NB4 (cell line): ENCODE measurements at regions not wholly inside any gene's neighbourhood (a gene's known extent, or its start where the extent isn't known, plus 50 kb on each side); places are given as distances from the start of the nearest gene placed in this dataset.

Source experiments
- DNase-seq: peaks from one replicate; pipeline ENCODE4 v3.0.0; 2010; ENCODE audit warnings: low read depth
- H3K4me3 ChIP-seq: one replicate; pipeline ENCODE4 v1.5.1; 2011; ENCODE audit warnings: mild to moderate bottlenecking, low read depth, low read length, moderate library complexity
- CTCF ChIP-seq: IDR thresholded peaks from one replicate; pipeline ENCODE4 v1.5.1; 2012; ENCODE audit warnings: low read depth, low read length
- MYC ChIP-seq: IDR thresholded peaks from 2 replicates; pipeline ENCODE4 v1.6.1; 2011; ENCODE audit warnings: low read depth, low read length
- POLR2A ChIP-seq: IDR thresholded peaks from 2 replicates; pipeline ENCODE4 v1.6.1; 2011; ENCODE audit warnings: mild to moderate bottlenecking; ENCODE audit not compliant: insufficient read length; ENCODE audit errors: extremely low read depth
- TF ChIP-seq, protein P1 (sequence below): IDR thresholded peaks from 2 replicates; pipeline ENCODE4 v1.6.1; 2011; ENCODE audit warnings: low read depth, low read length

DNA sequence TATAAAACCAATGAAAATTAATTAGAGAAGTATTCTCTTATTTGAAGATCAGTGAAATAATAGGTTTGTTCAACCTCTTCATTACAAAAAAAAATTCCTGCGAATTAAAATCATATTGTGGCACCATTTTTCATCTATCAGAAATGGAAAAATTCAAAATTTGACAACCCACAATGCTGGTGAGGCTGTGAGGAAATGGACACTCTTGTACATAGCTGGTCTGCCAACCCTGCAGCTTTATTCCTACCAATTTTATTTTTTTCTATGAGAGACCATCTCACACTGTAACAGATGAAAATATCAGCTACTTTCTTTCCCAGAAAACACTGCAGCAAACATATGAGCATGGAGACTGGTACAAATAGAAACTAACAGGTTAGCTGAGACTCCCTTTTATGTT is 208.8 kb upstream of the SEMA3E start:
- no peak for DNase-seq
- TF ChIP-seq CTCF, result no peak
- no peak for TF ChIP-seq POLR2A
- TF ChIP-seq, protein P1, sequence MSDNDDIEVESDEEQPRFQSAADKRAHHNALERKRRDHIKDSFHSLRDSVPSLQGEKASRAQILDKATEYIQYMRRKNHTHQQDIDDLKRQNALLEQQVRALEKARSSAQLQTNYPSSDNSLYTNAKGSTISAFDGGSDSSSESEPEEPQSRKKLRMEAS, result no peak
- no peak for TF ChIP-seq MYC
- H3K4me3 ChIP-seq, result no peak overlapping the region

DNA sequence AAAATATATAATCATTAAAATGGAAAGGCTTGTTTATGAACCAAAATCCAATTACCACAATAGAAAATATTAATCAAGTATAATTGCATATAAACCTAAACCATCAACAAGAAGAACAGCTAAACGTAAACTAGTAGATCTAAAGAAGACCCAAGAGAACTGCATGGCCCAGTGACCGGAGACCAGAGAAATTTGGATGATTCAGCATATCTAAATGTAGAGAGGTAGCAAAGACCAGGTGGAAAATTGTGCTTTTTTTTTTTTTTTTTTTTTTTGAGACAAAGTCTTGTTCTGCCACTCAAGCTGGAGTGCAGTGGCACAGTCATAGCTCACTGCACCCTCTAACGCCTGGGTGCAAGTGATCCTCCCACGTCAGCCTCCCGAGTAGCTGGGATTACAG is 207.2 kb upstream of the SEMA3E start:
- no peak for TF ChIP-seq MYC
- TF ChIP-seq CTCF, result no peak
- TF ChIP-seq POLR2A, result no peak
- TF ChIP-seq, protein P1, result no peak
- no peak for DNase-seq
- H3K4me3 ChIP-seq, result no peak overlapping the region

- H3K4me3 ChIP-seq, result no peak overlapping the region
- no peak for TF ChIP-seq CTCF
- TF ChIP-seq, protein P1, result no peak
- no peak for TF ChIP-seq MYC
- TF ChIP-seq POLR2A, result no peak
- DNase-seq, result no peak
Measured at GRCh38 chr7:83852136-83852535, 203.2 kb upstream of the SEMA3E start.

GRCh38 chr7:83851551-83851950 is 202.6 kb upstream of the SEMA3E start:
- H3K4me3 ChIP-seq, result no peak overlapping the region
- no peak for TF ChIP-seq MYC
- no peak for TF ChIP-seq CTCF
- TF ChIP-seq, protein P1, result no peak
- no peak for TF ChIP-seq POLR2A
- DNase-seq, result no peak

DNA sequence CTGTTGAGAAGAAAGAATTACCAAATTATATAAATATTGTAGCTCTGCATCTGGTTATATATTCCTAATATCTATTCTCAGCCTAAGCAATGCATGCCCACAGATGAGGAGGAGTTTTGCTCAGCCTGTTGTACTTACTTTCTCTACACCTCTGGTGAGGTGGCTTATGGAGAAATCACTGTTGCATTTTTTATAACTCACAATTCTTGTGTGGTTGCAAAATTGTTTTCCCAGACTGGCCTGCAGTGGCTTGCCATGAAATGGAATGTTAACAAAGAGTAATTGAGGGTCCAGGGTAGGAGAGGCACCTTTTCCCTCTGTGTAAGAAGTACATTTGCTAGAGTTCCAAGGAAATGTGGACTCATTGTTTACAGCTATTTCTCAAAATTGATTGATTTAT is 202.0 kb upstream of the SEMA3E start:
- TF ChIP-seq MYC (no peak), CTCF (no peak), POLR2A (no peak)
- TF ChIP-seq, protein P1, result no peak
- H3K4me3 ChIP-seq, result no peak overlapping the region
- DNase-seq, result no peak

DNA sequence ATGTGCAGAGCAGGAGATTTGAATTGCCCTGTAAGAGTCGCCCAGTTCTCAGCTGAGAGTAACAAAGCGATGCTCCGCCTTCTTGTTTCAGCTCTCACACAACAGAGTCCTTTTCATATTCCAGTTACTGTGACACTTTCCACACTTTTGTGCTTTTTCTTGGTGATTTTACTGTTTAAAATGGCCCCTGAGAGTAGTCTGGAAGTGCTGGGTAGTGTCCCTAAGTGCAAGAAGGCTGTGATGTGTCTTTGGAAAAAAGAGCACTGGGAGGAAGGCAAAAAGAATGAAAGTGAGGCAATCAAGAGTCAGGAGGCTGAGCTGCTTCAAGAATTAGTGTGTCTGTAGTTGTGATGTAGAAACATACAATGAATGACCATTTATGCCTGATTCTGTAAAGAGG is 201.2 kb upstream of the SEMA3E start:
- no peak for DNase-seq
- H3K4me3 ChIP-seq, result no peak overlapping the region
- TF ChIP-seq MYC, result no peak
- TF ChIP-seq, protein P1, result no peak
- TF ChIP-seq POLR2A, result no peak
- no peak for TF ChIP-seq CTCF
